Endothelial cell of umbilical vein (primary cell): ENCODE measurements at regions not wholly inside any gene's neighbourhood (a gene's known extent, or its start where the extent isn't known, plus 50 kb on each side); places are given as distances from the start of the nearest gene placed in this dataset.

Experiments
- BruUV-seq: library from RNA; stranded (reverse); fragments of 400-500 nt; replicated peaks from 2 replicates; lab custom pipeline; 2021; lab: Mats Ljungman, UMichigan
- CTCF ChIA-PET: fragments of 300-600, 350-600 bp; sonication (Branson Sonifier 250); formaldehyde crosslinking; loops from one replicate; lab custom pipeline; 2021; ENCODE audit warnings: antibody characterized with exemption, inconsistent platforms; lab: Charles Lee
- POLR2A ChIA-PET: fragments of 300-600, 350-600 bp; sonication (Branson Sonifier 250); formaldehyde crosslinking; loops from one replicate; lab custom pipeline; 2021; ENCODE audit warnings: antibody characterized with exemption, inconsistent platforms; lab: Charles Lee
- DNase-seq: peaks from one replicate; pipeline ENCODE4 v3.0.0-alpha.2; 2011; ENCODE audit warnings: low read depth, low spot score
- FAIRE-seq: peaks from 2 replicates; lab custom pipeline; 2011; peaks lifted over from hg19 to GRCh38; lab: Jason Lieb, UNC
- H2AFZ ChIP-seq: 2 replicates; pipeline ENCODE4 v1.6.0; 2012; ENCODE audit warnings: low read depth, low read length, control low read depth, inconsistent platforms
- H3K27ac ChIP-seq: 2 replicates; pipeline ENCODE4 v1.5.1; 2011; ENCODE audit warnings: low read depth, mild to moderate bottlenecking, control low read depth, low read length, moderate library complexity; ENCODE audit not compliant: insufficient read depth
- H3K27me3 ChIP-seq, 2 experiments: 2 replicates each; pipeline versions ENCODE4 v1.6.0 to v1.6.1; 2011; ENCODE audit warnings: low read length in 2 of 2, mixed read lengths in 1 of 2; ENCODE audit not compliant: control insufficient read depth in 2 of 2, insufficient read depth in 2 of 2
- H3K36me3 ChIP-seq, 2 experiments: 2 replicates in 1 of 2; 3 replicates in 1 of 2; pipeline ENCODE4 v1.5.1; 2011; ENCODE audit warnings: low read length in 2 of 2, mild to moderate bottlenecking in 1 of 2, moderate library complexity in 1 of 2; ENCODE audit not compliant: control insufficient read depth in 2 of 2, insufficient read depth in 2 of 2; ENCODE audit errors: extremely low read depth in 1 of 2
- H3K4me1 ChIP-seq: 3 replicates; pipeline ENCODE4 v1.5.1; 2011; ENCODE audit warnings: mild to moderate bottlenecking, low read length; ENCODE audit not compliant: control insufficient read depth, insufficient read depth; ENCODE audit errors: extremely low read depth
- H3K4me2 ChIP-seq: 2 replicates; pipeline ENCODE4 v1.6.1; 2011; ENCODE audit warnings: low read length, control low read depth, mixed read lengths; ENCODE audit not compliant: insufficient read depth
- H3K4me3 ChIP-seq, 3 experiments: fragments of 200-600 bp in 1 of 3; sonication (generic), shearing (Covaris generic) in 1 of 3; replicated peaks in 1 of 3; 2 replicates each; pipeline ENCODE4 v1.5.1; 2011 to 2016; ENCODE audit warnings: control low read depth in 3 of 3, low read length in 3 of 3, mild to moderate bottlenecking in 2 of 3, inconsistent platforms in 1 of 3, low read depth in 1 of 3, moderate library complexity in 1 of 3; ENCODE audit not compliant: insufficient read depth in 1 of 3
- H3K79me2 ChIP-seq: 2 replicates; pipeline ENCODE4 v1.6.0; 2012; ENCODE audit warnings: low read length, inconsistent platforms; ENCODE audit not compliant: control insufficient read depth, insufficient read depth
- H3K9ac ChIP-seq: replicated peaks from 2 replicates; pipeline ENCODE3; 2011; ENCODE audit warnings: low read length, control low read depth; ENCODE audit not compliant: insufficient read depth; ENCODE audit errors: extremely low read depth
- H3K9me1 ChIP-seq: replicated peaks from 3 replicates; pipeline ENCODE4 v1.6.0; 2011; ENCODE audit warnings: mild to moderate bottlenecking, low read length; ENCODE audit not compliant: control insufficient read depth, insufficient read depth; ENCODE audit errors: extremely low read depth
- H3K9me3 ChIP-seq: replicated peaks from 2 replicates; pipeline ENCODE4 v1.5.1; 2012; ENCODE audit warnings: low read length, inconsistent platforms; ENCODE audit not compliant: control insufficient read depth, insufficient read depth
- H4K20me1 ChIP-seq: replicated peaks from 2 replicates; pipeline ENCODE3; 2011; ENCODE audit warnings: mild to moderate bottlenecking, low read length; ENCODE audit not compliant: control insufficient read depth, insufficient read depth; ENCODE audit errors: extremely low read depth
- EZH2 ChIP-seq: IDR thresholded peaks from 2 replicates; pipeline ENCODE4 v1.6.1; 2012; ENCODE audit warnings: borderline replicate concordance, low read depth, mild to moderate bottlenecking, moderate library complexity, low read length, inconsistent platforms; ENCODE audit not compliant: severe bottlenecking
- FOS ChIP-seq: IDR thresholded peaks from 2 replicates; pipeline ENCODE4 v1.6.1; 2011; ENCODE audit warnings: mild to moderate bottlenecking, low read length, moderate library complexity, borderline replicate concordance; ENCODE audit not compliant: insufficient read depth
- GATA2 ChIP-seq: IDR thresholded peaks from 2 replicates; pipeline ENCODE4 v1.7.0; 2011; ENCODE audit warnings: low read depth, mild to moderate bottlenecking, moderate library complexity, mixed read lengths, low read length; ENCODE audit not compliant: insufficient read length, insufficient read depth
- JUN ChIP-seq: IDR thresholded peaks from 2 replicates; pipeline ENCODE4 v1.6.1; 2011; ENCODE audit warnings: borderline replicate concordance, low read depth; ENCODE audit not compliant: insufficient read length, insufficient read depth
- MYC ChIP-seq: IDR thresholded peaks from one replicate; pipeline ENCODE4 v1.6.1; 2011; ENCODE audit warnings: mild to moderate bottlenecking, low read depth, low read length
- POLR2A ChIP-seq: IDR thresholded peaks from 2 replicates; pipeline ENCODE4 v1.6.1; 2012; ENCODE audit warnings: low read depth, mild to moderate bottlenecking, control low read depth, low read length
- POLR2AphosphoS5 ChIP-seq: IDR thresholded peaks from 2 replicates; pipeline ENCODE4 v1.6.1; 2012; ENCODE audit warnings: low read depth, mild to moderate bottlenecking, control low read depth, low read length, moderate library complexity; ENCODE audit not compliant: insufficient read depth
- dilution Hi-C: fragments of 300-500 bp; cut with MboI; formaldehyde crosslinking; loops from one replicate; pipeline ENCODE4 v1.15.0; 2019; ENCODE audit warnings: low sequenced_read_pairs; ENCODE audit not compliant: extremely low pct_ligation_motif_present
- intact Hi-C: fragments of 100-400 bp; cut with micrococcal nuclease; formaldehyde crosslinking; loops from one replicate; pipeline ENCODE4 v1.10.0; 2022
- TF ChIP-seq, protein P1 (sequence below), 2 donors: IDR thresholded peaks; 1 replicate in 1 of 2; 2 replicates in 1 of 2; pipeline ENCODE4 v1.5.1; 2011; ENCODE audit warnings: low read length in 2 of 2, mild to moderate bottlenecking in 2 of 2, moderate library complexity in 2 of 2, control low read depth in 1 of 2, inconsistent platforms in 1 of 2, low read depth in 1 of 2; ENCODE audit not compliant: insufficient read depth in 1 of 2; ENCODE audit errors: extremely low read depth in 1 of 2
- TF ChIP-seq, protein P2 (sequence below): IDR thresholded peaks from 2 replicates; pipeline ENCODE4 v1.6.1; 2011; ENCODE audit not compliant: insufficient read depth, insufficient read length

DNA sequence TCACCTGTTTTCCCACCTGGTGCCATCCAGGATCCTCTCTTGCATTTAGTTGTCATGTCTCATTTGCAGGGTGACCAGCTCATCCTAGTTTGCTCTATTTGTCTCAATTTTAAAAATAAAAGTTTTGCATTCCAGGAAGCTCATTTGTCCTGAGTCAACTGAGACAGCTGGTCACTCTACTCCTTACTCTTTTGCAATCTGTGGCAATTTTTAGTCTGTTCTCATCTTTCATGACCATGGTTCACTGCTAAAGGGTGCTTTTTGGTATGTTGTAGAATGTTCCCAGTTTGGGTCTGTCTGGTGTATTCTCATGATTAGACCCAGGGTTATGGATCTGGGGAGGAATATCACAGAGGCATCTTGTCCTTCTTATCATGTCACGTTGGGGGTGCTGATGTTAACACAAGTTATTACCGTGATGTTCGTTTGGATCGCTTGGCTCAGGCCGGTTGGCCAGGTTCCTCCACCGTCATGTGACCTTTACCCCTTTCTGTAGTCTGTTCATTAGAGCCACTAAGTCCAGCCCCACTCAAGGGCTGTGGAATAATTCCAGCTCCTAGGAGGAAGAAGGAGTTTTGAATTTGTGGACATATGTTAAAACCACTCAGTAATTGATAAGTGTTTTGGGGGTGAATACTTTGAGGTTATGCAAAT lies 103.3 kb upstream of the IGFBP3 start:
- Histone ChIP-seq H3K4me3 (no peak overlapping the region), H3K36me3 (no peaks in the 10 kb centered on the region), H3K9me3 (no peaks in the 10 kb centered on the region), H3K27me3 (peaks cover 0 to 3% of the 10 kb centered on the region in 2 experiments), H3K79me2 (no peaks in the 10 kb centered on the region), H3K9me1 (no peaks in the 10 kb centered on the region), H4K20me1 (no peaks in the 10 kb centered on the region), H3K4me2 (no peak overlapping the region), H3K27ac (no peak overlapping the region), H3K9ac (no peak overlapping the region), H3K4me1 (no peaks in the 10 kb centered on the region), H2AFZ (no peak overlapping the region)
- no TSS peak for BruUV-seq
- dilution Hi-C loops (no loop called here), intact Hi-C loops (no loop called here)
- DNase-seq (no peak), FAIRE-seq (no peak)
- TF ChIP-seq FOS = no peak
- TF ChIP-seq, protein P1, sequence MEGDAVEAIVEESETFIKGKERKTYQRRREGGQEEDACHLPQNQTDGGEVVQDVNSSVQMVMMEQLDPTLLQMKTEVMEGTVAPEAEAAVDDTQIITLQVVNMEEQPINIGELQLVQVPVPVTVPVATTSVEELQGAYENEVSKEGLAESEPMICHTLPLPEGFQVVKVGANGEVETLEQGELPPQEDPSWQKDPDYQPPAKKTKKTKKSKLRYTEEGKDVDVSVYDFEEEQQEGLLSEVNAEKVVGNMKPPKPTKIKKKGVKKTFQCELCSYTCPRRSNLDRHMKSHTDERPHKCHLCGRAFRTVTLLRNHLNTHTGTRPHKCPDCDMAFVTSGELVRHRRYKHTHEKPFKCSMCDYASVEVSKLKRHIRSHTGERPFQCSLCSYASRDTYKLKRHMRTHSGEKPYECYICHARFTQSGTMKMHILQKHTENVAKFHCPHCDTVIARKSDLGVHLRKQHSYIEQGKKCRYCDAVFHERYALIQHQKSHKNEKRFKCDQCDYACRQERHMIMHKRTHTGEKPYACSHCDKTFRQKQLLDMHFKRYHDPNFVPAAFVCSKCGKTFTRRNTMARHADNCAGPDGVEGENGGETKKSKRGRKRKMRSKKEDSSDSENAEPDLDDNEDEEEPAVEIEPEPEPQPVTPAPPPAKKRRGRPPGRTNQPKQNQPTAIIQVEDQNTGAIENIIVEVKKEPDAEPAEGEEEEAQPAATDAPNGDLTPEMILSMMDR (IDR thresholded peaks at IDR 0.05; ENCODE audit: extremely low read depth in 1 of 2, insufficient read depth in 1 of 2, low read depth in 1 of 2, low read length in 2 of 2) = no peak
- no peak for TF ChIP-seq POLR2A
- no peak for TF ChIP-seq POLR2AphosphoS5
- POLR2A ChIA-PET = no interaction called here
- CTCF ChIA-PET = interaction anchor here (0.7 kb wide), 1 partner anchor 102 kb away, joined by 3 read pairs; no protein-coding TSS in a partner anchor

DNA sequence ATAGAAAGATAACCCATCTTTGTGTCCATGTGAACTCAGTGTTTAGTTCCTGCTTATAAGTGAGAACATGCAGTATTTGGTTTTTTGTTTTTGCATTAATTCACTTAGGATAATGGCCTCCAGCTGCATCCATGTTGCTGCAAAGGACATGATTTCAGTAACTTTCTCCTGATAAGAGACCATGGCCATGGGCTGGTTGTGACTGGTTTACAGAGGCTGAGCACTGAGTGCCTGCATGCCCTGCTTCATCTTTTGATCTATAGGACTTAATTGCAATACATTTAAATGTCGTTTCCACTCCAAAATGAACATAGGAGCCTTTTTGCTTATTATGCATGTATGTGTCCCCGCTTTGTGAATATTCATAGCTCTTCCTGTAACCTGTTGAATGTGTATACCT lies 101.3 kb upstream of the IGFBP3 start:
- Histone ChIP-seq H4K20me1 (no peaks in the 10 kb centered on the region), H3K9me3 (no peaks in the 10 kb centered on the region), H3K4me1 (no peaks in the 10 kb centered on the region), H3K36me3 (no peaks in the 10 kb centered on the region), H2AFZ (no peak overlapping the region), H3K4me2 (no peak overlapping the region), H3K9ac (no peak overlapping the region), H3K27me3 (peaks cover 0 to 3% of the 10 kb centered on the region in 2 experiments), H3K27ac (no peak overlapping the region), H3K4me3 (no peak overlapping the region), H3K79me2 (no peaks in the 10 kb centered on the region), H3K9me1 (no peaks in the 10 kb centered on the region)
- no TSS peak for BruUV-seq
- intact Hi-C loops (no loop called here), dilution Hi-C loops (no loop called here)
- DNase-seq (no peak), FAIRE-seq (no peak)
- ChIA-PET CTCF (interaction anchor here (0.9 kb wide), 1 partner anchor 9 kb away, joined by 3 read pairs; no protein-coding TSS in a partner anchor), POLR2A (no interaction called here)
- TF ChIP-seq MYC = no peak
- TF ChIP-seq POLR2AphosphoS5 = no peak
- TF ChIP-seq EZH2 = no peak
- TF ChIP-seq, protein P1 (IDR thresholded peaks at IDR 0.05; ENCODE audit: extremely low read depth in 1 of 2, insufficient read depth in 1 of 2, low read depth in 1 of 2, low read length in 2 of 2) = no peak
- TF ChIP-seq, protein P2, sequence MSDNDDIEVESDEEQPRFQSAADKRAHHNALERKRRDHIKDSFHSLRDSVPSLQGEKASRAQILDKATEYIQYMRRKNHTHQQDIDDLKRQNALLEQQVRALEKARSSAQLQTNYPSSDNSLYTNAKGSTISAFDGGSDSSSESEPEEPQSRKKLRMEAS = no peak
- TF ChIP-seq POLR2A = no peak
- no peak for TF ChIP-seq FOS
- no peak for TF ChIP-seq JUN
- no peak for TF ChIP-seq GATA2
